ENCODE measurements at regions not wholly inside any gene's neighbourhood (a gene's known extent, or its start where the extent isn't known, plus 50 kb on each side); places are given as distances from the start of the nearest gene placed in this dataset.

GRCh38 chr6:148291876-148292275 lies 50.8 kb upstream of the SASH1 start:
- TF ChIP-seq CTCF (IDR thresholded peaks at IDR 0.05; ENCODE audit: insufficient read depth, low read depth, low read length) = no peak
- TF ChIP-seq EZH2 (IDR thresholded peaks at IDR 0.05; ENCODE audit: insufficient read depth, low read length) = no peak

Data from astrocyte (in vitro differentiated cells and primary cell).